ENCODE measurements at regions not wholly inside any gene's neighbourhood (a gene's known extent, or its start where the extent isn't known, plus 50 kb on each side); places are given as distances from the start of the nearest gene placed in this dataset.

DNA sequence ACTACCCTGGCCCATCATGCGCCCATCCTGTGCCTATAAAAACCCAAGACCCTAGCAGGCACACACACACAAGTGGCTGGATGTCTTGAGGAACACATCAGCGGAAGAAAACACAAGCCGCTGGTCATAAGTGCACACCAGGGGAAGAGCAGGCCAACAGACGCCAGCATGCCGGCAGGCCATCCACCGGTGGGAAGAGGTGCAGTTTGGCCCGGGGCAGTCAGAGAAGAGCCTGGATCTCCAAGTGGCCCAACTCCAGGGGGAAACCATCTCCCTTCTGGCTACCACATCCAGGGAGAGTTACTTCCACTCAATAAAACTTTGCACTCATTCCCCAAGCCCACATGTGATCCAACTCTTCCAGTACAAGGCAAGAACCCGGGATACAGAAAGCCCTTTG, 2001.3 kb upstream of the NUDT12 start:
- TF ChIP-seq POLR2A (IDR thresholded peaks at IDR 0.05), result no peak
- TF ChIP-seq, protein P1, sequence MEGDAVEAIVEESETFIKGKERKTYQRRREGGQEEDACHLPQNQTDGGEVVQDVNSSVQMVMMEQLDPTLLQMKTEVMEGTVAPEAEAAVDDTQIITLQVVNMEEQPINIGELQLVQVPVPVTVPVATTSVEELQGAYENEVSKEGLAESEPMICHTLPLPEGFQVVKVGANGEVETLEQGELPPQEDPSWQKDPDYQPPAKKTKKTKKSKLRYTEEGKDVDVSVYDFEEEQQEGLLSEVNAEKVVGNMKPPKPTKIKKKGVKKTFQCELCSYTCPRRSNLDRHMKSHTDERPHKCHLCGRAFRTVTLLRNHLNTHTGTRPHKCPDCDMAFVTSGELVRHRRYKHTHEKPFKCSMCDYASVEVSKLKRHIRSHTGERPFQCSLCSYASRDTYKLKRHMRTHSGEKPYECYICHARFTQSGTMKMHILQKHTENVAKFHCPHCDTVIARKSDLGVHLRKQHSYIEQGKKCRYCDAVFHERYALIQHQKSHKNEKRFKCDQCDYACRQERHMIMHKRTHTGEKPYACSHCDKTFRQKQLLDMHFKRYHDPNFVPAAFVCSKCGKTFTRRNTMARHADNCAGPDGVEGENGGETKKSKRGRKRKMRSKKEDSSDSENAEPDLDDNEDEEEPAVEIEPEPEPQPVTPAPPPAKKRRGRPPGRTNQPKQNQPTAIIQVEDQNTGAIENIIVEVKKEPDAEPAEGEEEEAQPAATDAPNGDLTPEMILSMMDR (IDR thresholded peaks at IDR 0.05), result no peak
